ENCODE measurements at regions not wholly inside any gene's neighbourhood (a gene's known extent, or its start where the extent isn't known, plus 50 kb on each side); places are given as distances from the start of the nearest gene placed in this dataset.

DNA sequence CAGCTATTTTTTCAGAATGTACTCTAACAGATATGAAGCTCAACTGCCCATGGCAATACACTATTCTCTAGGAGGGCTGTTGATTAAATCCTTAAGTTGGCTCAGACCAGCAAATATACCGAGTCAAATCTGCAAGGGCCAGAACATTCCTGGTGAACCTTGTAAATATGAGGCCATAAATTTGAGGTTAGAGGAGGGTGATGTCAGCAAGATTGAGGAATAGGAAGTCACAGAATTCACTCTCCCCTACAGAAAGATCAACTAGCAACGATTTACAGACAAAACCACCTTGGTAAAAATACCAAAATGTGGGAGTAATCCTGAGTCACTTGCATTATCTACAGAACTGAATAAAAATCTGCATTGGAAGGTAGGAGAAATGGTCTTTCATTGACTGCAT is 399.3 kb downstream of the GPM6A start (continued):
- TF ChIP-seq PRRX2 (CRISPR knock-in tag; IDR thresholded peaks at IDR 0.05) (no peak), MYBL2 (CRISPR knock-in tag; IDR thresholded peaks at IDR 0.05) (no peak), HMGA2 (CRISPR knock-in tag; IDR thresholded peaks at IDR 0.05) (no peak), ZNF423 (CRISPR knock-in tag; IDR thresholded peaks at IDR 0.05) (no peak)

DNA sequence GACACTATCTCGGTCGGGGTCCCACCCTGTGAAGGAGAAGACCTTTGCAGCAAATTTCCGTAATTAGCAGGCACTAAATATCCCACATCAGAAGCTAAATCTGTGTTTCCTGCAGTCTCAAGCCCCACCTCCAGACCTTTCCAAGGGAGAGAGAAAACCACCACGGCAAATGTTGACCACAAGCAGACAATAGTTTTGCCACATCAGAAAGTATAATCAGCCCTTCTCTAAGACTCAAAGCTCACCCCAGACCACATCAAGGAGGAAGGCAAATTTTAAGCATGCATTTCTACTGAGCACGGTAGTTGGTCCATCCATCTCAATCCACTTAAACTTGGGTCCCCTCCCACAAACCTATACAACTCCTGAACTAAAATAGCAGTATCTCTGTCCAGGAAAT is 398.5 kb downstream of the GPM6A start:
- Mint-ChIP-seq H3K27ac (no peak overlapping the region; the same call in 1 of the 2 replicates), H3K4me3 (no peak overlapping the region), H3K4me1 (peaks cover 34% of the 10 kb centered on the region), H3K36me3 (peaks cover 15% of the 10 kb centered on the region; the same call in 1 of the 2 replicates), H3K27me3 (ENCODE audit: low read depth) (no peaks in the 10 kb centered on the region), H3K9me3 (peaks cover 45% of the 10 kb centered on the region)
- POLR2A ChIA-PET, result no interaction called here
- CTCF ChIA-PET, result no interaction called here
- DNase-seq (ENCODE audit: low spot score) (no peak), ATAC-seq (no peak)
- TF ChIP-seq NFATC4 (CRISPR knock-in tag; IDR thresholded peaks at IDR 0.05), result no peak
- TF ChIP-seq ATF2 (CRISPR knock-in tag; IDR thresholded peaks at IDR 0.05; ENCODE audit: borderline replicate concordance, low read depth), result no peak
- TF ChIP-seq HMGA2 (CRISPR knock-in tag; IDR thresholded peaks at IDR 0.05), result no peak
- no peak for TF ChIP-seq JAZF1 (CRISPR knock-in tag; IDR thresholded peaks at IDR 0.05)
- TF ChIP-seq, protein P1, sequence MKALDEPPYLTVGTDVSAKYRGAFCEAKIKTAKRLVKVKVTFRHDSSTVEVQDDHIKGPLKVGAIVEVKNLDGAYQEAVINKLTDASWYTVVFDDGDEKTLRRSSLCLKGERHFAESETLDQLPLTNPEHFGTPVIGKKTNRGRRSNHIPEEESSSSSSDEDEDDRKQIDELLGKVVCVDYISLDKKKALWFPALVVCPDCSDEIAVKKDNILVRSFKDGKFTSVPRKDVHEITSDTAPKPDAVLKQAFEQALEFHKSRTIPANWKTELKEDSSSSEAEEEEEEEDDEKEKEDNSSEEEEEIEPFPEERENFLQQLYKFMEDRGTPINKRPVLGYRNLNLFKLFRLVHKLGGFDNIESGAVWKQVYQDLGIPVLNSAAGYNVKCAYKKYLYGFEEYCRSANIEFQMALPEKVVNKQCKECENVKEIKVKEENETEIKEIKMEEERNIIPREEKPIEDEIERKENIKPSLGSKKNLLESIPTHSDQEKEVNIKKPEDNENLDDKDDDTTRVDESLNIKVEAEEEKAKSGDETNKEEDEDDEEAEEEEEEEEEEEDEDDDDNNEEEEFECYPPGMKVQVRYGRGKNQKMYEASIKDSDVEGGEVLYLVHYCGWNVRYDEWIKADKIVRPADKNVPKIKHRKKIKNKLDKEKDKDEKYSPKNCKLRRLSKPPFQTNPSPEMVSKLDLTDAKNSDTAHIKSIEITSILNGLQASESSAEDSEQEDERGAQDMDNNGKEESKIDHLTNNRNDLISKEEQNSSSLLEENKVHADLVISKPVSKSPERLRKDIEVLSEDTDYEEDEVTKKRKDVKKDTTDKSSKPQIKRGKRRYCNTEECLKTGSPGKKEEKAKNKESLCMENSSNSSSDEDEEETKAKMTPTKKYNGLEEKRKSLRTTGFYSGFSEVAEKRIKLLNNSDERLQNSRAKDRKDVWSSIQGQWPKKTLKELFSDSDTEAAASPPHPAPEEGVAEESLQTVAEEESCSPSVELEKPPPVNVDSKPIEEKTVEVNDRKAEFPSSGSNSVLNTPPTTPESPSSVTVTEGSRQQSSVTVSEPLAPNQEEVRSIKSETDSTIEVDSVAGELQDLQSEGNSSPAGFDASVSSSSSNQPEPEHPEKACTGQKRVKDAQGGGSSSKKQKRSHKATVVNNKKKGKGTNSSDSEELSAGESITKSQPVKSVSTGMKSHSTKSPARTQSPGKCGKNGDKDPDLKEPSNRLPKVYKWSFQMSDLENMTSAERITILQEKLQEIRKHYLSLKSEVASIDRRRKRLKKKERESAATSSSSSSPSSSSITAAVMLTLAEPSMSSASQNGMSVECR (CRISPR knock-in tag; IDR thresholded peaks at IDR 0.05; ENCODE audit: borderline replicate concordance), result no peak
- no peak for TF ChIP-seq ZNF138 (CRISPR knock-in tag; conservative IDR thresholded peaks at IDR 0.05)
- no peak for TF ChIP-seq RELA (CRISPR knock-in tag; IDR thresholded peaks at IDR 0.05; ENCODE audit: borderline replicate concordance)
- no peak for TF ChIP-seq MLX (CRISPR knock-in tag; IDR thresholded peaks at IDR 0.05)

DNA sequence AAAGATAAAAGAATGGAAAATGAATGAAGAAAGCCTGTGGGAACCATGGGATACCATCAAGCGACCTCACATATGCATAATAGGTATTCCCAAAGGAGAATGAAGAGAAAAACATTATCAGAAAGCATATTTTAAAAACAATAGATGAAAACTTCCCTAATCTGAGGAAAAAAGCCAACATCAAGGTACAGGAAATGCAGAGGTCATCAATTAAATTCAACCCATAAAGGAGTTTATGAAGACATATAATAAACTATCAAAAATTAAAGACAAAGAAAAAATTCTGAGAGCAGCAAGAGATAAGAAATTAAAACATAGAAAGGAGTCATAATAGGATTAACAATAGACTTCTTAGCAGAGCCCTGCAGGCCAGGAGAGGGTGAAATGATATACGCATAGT is 397.5 kb downstream of the GPM6A start:
- TF ChIP-seq SP1 (CRISPR knock-in tag; conservative IDR thresholded peaks at IDR 0.05) (no peak), GTF2I (CRISPR knock-in tag; conservative IDR thresholded peaks at IDR 0.05) (no peak)
- TF ChIP-seq, protein P2, sequence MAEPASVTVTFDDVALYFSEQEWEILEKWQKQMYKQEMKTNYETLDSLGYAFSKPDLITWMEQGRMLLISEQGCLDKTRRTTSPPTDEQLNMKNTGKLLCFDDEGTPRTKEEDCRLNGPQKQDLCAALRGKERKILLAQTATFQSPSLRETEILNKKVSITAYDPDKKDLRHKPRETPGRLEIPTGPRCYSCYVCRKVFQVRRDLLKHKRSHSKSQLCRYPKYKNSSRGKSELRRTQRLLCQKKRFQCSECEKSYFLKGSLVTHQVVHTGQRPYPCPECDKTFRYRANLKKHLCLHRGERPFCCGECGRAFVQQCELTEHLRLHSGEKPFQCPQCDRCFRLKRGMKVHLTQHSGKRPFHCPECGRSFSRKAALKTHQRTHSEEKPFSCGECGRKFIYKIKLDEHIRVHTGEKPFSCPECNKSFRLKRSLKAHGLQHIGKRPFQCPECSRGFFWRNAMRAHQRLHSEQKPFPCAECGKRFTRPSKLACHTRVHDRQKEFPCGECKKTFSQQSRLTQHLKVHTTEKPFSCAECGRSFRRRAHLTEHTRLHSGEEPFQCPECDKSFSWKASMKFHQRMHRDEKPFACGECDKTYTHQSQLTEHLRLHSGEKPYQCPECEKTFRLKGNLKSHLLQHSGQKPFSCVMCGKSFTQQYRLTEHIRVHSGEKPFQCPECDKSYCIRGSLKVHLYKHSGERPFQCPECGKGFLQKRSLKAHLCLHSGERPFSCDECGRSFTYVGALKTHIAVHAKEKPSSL (CRISPR knock-in tag; conservative IDR thresholded peaks at IDR 0.05), result no peak
- Mint-ChIP-seq H3K27me3 (ENCODE audit: low read depth) (no peaks in the 10 kb centered on the region), H3K36me3 (peaks cover 15% of the 10 kb centered on the region; the same call in 1 of the 2 replicates)

More for the DNA sequence above, 397.5 kb downstream of the GPM6A start:
- peaks cover 45% of the 10 kb centered on the region for H3K9me3 Mint-ChIP-seq
- H3K27ac Mint-ChIP-seq, result no peak overlapping the region
- ATAC-seq (peak; percentile 51; the same call in 1 of the 2 replicates), DNase-seq (ENCODE audit: low spot score) (no peak)
- H3K4me1 Mint-ChIP-seq, result peaks cover 34% of the 10 kb centered on the region
- ChIA-PET POLR2A (no interaction called here), CTCF (no interaction called here)
- no peak overlapping the region for H3K4me3 Mint-ChIP-seq

Data from WTC11 (cell line).